ENCODE measurements at regions not wholly inside any gene's neighbourhood (a gene's known extent, or its start where the extent isn't known, plus 50 kb on each side); places are given as distances from the start of the nearest gene placed in this dataset.
"Not testable (repeated sequence)": the region's sequence is repeated elsewhere in the genome, so short reads cannot be mapped to it uniquely, and the experiment has no call there.

DNA sequence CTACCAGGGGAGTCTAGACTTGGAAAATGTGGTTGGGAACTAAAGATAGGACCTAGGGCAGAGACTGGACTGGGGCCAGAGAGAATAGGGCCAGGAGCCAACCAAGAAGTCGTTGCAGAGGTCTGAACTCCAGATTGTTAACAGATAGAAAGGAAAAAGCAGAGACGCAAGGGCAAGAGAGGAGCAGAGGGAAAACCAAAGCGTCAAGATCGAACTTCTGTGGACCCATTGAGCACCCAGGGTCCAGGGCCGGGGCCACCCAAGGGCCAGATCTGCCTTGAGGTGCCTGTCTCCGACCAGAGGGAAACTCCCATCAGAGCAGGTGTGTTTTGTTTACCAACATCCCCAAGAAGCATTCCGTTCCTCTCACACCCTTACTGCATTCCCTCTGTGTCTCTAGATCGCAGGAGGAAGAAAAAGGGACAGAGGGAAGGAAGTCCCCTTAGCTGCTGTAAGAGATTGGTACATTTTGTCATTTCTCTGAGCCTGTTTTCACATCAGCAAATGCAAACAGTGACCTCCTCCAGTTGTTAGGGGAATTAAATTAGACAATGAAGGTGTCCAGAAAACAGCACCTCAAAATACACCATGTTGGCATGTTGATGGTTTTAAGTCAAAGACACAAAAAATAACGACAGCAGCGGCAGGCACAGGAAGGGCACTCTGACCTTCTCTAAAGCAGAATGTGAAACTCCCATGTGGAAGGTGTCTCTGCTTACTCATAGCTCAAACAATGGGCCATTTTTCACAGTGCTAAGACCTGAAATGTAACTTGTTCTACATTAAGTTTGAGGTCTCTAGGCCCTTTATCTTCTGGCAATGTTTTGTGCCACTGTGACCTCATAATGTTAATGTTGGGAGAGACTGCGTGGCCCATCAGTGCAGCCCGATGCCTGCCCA is 105.8 kb upstream of the RAB4A start:
- DNase-seq, result no peak

DNA sequence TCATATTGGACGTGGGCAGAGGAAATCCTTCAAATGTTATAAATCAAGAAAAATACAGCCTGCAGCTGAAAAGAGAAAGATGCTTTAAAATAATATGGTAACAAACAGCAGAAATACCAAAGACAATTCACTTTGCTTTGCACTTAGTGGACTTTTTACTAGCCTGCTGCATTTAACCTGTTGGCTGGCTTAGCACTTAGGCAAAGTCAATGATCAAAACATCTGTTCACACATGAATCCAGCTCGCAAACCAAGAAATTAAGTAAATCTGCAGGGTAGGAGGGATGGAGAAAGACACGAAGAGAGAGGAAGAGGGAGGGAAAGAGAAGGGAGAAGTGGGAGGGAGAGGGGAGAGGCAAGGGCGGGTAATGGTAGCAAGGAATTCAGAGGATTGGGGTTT is 103.6 kb upstream of the RAB4A start:
- DNase-seq, result no peak

DNA sequence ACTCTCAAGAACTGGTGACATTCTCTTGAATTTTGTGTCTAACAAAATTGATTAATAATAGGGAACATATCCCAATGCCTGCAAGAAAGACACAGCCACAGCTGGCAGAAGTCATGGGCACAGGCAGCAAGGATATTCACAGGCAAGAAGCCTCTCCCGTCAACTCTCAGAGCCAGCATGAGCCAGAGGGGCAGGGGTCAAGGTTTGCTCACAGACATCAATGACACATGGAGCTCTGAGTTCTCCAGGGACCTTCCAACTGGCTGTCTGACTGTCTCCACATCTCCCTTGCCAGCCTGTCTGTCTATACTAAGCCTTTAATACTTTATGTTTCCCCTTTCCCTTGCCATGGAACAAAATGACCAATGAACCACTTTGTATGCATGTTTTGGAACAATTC is 101.5 kb upstream of the RAB4A start:
- DNase-seq, result no peak

DNA sequence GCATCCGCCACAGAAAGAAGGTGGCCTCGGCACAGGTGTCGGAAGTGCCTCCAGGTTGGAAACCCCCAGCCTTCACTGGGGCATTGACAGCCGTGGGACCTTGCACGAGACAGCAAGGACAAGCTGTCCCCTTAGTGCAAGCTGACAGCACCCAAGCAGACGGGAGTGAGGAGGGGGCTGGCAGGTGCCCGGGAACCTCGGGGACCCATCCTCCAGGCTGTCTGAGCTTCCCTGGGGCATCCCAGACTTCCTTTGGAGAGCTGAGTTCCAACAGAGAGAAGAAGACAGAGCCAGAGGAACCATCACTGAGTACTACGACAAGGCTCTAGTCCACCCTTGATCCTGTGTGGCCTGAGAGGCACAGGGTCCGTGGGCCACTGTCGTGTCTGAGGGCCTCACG is 100.6 kb upstream of the RAB4A start:
- DNase-seq, result no peak

DNA sequence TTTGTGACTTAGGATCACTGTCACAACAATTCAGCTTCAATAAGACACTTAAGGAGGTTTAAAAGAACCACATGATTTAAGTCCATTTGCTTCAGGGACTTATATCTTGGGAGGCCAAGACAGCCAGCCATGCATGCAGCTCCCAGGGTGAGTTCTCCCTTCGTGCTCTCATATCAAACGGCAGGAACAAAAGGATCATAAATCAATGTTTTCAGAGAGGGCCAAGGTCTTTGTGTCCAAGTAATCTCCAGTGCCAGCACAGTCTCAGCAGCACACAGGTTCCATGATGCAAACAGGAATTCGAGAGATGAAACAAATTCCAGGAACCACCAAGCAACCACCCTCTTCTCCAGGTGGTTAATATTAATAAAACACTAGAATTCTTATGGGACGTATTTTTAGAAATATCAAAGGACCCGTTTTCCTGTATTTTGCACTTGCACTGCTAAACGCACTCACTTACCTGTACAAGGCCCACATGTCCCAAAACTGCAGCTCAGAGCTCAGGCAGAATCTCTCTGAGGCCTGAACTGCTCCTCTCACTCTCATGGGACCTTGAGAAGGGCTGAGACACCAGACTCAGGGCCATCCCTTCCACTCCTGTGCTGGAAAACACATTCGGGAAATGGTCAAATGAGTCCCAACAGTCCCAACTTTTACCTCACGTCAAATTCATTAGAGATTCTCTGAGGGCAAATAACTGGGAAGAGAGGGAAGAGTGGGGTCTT is 100.0 kb upstream of the RAB4A start:
- no peak for DNase-seq

DNA sequence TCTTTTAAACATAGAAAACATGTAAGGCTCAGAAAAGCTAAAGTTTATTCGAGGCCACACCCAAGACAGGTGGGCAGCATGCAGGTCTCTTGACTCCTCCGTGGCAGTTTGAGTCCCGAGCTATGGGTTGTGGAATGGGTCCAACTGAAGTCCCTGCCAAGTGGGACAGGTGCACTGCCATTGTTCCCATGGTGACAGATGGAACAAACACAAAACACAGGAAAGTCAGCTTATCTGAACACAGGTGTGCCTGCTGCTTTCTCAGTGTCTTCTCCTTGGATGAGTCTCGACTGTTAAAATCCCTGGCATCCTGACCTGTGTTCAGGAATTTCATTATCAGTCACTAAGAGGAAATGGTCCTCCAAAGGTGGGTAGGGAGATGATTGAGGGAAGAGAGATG is 99.0 kb upstream of the RAB4A start:
- DNase-seq, result no peak

DNA sequence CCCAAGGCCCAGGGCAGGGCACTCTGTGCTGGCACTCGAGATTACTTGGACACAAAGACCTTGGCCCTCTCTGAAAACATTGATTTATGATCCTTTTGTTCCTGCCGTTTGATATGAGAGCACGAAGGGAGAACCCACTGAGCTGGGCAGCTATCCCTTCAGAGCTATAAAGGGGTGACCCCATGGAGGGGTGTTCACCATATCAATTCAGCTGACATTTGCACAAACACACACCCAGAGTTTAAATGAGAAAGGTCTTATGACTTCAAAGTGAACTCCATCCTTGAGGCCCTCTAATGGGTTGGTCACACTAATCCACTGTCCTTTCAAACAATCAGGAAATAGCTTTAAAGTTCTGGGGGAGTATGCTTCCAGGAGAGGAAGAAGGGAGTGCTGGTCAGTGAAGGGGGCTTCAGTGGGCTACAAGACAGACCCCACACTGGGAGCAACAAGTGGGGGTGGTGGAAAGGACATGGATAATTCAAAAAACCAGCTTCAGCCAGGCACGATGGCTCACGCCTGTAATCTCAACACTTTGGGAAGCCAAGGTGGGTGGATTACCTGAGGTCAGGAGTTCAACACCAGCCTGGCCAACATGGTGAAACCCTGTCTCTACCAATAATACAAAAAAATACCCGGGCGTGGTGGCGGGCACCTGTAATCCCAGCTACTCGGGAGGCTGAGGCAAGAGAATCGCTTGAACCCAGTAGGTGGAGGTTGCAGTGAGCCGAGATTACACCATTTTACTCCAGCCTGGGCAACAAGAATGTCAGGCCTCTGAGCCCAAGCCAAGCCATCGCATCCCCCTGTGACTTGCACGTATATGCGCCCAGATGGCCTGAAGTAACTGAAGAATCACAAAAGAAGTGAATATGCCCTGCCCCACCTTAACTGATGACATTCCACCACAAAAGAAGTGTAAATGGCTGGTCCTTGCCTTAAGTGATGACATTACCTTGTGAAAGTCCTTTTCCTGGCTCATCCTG is 97.1 kb upstream of the RAB4A start:
- not testable (repeated sequence) for DNase-seq

DNA sequence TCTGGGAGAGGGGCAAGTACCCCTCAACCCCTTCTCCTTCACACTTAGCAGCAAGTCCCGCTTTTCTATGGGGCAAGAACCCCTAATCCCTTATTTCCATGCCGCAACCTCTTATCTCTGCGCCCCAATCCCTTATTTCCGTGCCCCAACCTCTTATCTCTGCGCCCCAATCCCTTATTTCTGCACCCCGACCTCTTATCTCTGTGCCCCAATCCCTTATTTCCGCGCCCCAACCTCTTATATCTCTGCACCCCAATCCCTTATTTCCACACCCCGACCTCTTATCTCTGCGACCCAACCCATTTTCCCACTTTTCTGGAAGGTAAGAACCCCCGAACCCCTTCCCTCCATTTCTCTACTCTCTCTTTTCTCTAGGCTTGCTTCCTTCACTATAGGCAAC is 95.6 kb upstream of the RAB4A start:
- DNase-seq, result not testable (repeated sequence)

DNA sequence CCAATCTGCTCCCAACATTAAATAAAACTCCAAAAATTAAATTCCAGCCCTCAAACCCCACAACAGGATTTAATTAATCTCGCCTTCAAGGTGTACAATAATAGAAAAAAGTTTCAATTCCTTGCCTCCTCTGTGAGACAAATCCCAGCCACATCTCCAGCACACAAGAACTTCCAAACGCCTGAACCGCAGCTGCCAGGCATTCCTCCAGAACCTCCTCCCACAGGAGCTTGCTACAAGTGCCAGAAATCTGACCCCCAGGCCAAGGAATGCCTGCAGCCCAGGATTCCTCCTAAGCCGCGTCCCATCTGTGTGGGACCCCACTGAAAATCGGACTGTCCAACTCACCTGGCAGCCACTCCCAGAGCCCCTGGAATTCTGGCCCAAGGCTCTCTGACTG is 94.5 kb upstream of the RAB4A start:
- not testable (repeated sequence) for DNase-seq

DNA sequence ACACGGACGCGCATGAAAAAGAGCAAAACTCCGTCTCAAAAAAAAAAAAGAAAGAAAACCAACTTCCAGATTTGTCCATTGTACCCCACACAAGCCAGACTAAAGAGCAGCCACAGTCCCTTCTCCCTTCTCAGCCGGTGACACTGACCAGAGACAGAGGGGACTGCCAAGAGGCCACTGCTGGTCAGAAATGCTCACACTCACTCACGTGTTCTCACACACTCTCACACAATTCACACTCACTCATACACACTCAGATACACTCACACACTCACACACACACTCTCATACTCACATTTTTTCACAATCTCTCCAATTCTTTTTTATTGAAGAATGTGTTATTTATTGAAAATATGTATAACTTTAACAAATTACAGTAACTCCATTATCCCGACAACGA is 90.8 kb upstream of the RAB4A start:
- DNase-seq, result no peak

DNA sequence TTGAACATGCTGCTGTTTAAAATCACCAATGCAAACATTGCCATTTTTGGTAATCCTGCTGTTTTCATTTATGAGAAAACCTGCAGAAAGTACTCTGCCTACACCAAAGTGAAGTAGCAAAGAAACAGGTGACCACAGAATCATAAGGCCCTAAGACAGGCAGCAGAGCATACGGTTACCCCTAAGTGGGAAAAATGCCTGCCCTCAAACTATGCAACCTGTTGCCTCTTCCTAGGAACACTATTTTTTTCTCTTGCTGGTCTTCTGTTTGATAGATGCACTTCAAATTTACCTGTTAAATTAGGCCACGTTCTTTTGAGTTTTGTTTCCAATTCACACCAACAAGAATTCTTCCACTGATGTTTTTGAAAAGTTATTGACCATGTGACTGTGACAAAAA is 89.5 kb upstream of the RAB4A start:
- DNase-seq, result no peak

DNA sequence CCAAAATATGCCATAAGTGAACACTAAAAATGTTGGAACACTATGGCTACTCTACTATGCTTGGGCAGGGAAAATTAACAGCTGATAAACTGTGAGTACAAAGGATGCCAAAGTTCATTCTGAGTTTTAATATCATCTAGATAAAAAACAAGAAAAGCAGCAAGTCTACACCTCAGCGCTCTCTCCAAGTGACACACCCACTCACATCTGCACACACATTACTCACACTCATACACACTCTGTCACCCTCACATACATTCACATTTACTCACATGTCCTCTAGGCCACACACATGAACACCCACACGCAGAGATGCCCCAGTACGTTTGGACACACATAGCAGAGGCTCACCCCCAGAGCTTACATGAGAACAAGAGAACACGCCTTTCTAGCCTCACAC is 87.3 kb upstream of the RAB4A start:
- DNase-seq, result no peak

DNA sequence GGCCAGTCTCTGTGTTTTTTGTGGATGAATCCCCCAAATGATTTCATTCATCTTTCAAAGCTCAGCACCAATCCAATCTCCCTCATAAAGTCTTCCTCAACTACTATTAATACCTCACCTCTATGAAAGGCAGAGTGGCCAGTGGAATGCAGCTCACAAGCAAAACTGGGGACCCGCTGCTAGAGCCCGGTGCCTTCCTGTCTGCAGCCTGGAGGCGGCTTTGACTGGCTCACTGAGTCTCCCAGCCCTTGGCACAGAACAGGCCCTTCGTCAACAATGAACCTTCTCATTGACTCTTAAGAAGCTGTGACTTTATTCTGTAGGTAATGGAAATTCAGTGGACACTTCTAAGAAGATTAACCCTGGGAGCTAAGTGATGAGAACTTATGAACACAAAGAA is 86.8 kb upstream of the RAB4A start:
- no peak for DNase-seq

DNA sequence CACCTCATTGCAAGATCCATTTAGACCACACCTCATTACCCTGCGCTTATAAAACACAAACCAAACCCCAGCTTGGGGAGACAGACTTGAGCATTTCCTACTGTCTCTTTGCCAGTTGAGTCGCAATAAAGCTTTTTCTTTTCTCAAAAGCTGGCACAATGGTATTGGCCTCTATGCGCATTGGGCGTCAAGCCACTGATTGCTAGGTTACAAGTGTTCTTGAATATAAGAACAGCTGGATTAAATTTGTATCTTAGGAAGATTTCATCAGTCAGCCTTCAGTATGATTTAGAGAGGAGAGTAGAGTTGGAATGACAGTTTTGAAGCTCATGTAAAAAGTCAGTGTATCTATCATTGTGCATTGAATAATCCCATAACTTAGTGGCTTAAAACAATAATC is 84.9 kb upstream of the RAB4A start:
- DNase-seq, result no peak

DNA sequence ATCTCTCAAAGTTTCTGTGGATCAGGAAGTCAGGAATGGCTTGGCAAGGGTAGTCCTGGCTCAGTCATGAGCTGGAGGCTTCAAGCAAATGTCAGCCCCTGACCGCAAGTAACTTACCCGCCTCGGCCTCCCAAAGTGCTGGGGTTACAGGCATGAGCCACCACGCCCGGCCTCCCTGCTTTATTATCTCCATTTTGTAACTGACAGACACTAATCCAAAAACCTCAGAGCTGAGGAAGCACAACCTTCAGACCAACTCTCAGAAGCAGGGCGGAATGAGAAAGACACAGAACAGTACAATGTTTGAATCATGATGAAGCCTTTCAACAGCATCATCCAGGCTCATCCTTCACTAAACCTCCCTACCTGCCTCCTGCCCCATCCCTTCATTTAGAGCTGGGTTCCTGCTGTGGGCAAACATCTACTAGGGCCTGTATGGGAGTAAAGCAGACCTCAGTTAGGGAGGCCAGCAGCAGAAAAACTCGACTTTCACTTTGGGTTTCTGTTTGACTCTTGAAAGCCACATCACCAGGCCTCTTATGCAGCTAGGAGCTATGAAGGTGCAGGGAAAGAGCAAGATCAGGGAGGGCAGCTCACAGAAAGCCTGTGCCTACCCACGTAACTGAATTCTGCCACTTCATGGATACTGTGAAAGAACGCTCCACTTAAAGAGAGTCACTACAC is 84.4 kb upstream of the RAB4A start:
- DNase-seq, result no peak

DNA sequence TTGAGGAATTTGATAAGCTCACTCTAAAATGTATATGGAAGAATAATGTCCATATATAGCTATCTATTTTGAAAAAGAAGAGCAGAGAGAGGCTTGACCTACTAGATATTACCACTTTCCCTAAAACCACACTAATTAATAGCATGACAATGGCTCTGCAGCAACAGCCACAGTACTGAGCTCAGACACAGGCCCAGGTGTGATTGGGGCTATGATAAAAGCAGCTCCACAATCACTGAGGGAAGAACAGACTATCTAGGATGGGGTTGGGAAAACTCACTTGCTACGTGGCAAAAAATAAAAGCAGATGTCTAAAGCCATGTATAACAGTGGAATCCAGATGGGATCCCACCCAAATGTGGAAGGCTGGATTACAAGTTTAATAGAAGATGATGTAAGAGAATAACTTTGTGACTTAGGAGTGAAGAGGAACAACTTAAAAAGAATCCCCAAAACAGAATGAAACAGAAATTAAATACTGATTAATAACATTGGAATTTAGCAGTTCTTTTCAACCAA is 80.8 kb upstream of the RAB4A start:
- DNase-seq, result no peak

DNA sequence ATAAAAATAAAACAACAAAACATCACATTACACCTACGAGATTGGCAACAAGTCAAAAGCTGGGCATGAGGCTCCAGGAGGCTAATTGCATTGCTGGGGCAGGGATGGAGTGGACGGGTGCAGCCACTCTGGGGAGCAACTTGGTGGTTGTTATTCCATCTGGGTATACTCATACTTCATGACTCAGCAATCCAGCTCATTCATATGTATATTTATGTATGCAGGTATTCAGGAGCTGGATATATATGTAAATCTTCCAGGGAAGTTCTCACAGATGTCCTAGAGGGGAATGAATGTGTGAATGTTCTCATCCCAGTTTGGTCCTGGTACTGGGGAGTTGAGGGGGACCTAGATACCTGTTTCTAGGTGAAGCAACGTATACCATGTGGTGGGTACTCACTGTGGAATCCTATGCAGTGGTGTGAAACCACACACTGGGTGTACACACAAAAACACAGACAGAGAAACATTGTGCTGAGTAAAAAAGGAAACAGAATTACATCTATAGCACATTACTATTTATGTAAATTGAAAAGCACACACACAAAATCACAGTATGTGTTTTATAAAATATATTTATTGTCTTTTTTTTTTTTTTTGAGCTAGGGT is 79.7 kb upstream of the RAB4A start:
- DNase-seq, result no peak

DNA sequence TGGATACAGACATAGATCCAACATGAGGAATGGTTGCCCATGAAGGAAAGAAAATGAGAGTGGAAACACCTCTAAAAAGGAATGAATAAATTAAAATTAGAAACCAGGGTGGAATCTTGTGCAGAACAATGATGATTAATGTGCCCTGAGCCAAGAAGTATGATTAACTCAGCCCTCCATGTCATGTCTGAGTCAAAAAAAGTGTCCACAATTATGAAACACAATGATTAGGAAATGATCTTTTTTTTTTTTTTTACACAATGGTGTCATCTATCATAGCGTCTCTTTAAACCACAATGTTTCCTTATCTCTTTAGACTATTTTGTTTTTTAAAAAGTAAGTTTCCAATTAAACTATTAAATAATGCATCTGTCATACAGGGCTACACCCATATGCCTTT is 78.9 kb upstream of the RAB4A start:
- DNase-seq, result no peak

DNA sequence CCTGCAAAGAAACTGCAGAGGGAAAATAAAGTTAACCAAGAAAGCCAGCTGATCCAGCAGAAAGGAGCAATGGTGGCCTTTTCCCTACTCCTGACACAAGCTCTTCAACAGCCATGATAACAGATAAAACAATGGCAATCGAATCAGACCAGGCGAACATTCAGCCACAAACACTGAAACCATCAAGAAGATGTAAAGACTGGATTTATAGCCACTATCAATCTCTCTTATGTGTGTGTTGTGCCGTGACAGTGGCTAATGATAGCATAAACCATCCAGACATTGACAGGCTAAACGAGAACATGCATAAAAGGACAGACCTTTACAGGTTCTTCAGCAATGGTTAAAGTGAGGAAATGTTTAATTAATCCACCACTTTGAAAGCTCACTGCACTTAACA is 78.1 kb upstream of the RAB4A start:
- DNase-seq, result no peak

DNA sequence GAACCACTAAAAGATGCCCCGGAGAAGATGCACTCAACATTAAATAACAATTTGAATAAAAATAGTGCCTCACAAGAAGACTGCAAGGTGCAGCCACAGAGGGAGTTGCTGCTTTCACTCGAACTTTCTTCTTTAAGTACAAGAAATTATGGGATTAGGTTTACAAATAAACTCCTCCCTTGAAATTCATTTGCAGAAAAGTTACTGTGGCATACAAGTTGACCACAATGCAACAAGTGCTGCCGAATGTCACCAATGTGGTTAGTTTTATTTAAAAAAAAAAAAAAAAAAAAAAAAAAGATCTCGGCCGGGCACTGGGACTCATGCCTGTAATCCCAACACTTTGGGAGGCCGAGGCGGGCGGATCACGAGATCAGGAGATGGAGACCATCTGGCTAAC is 76.8 kb upstream of the RAB4A start:
- no peak for DNase-seq

DNA sequence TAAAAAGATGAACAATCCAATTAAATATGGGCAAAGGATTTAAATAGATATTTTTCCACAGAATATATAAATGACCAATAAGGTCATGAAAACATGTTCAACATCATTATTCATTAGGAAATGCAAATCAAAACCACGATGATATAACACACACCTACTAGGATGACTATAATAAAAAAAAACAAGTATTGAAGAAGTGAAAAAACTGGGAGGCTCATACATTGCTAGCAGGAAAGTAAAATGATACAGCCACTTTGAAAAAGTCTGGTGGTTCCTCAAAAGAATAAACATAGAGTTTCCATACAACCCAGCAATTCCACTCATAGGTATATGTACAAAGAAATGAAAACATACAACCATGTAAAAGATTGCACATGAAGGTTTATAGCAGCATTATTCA is 75.7 kb upstream of the RAB4A start:
- DNase-seq, result no peak
